Stimulated activated CD8-positive, alpha-beta memory T cell treated with anti-CD3 and anti-CD28 coated beads, Interleukin-12 subunit alpha, Interleukin-12 subunit beta, amount 100 ng/mL, for 24 hours (primary cell): ENCODE measurements at regions not wholly inside any gene's neighbourhood (a gene's known extent, or its start where the extent isn't known, plus 50 kb on each side); places are given as distances from the start of the nearest gene placed in this dataset.

Experiments
- DNase-seq: peaks from one replicate; pipeline ENCODE4 v3.0.0-alpha.2; 2020; ENCODE audit errors: extremely low read depth

- no peak for DNase-seq
Observed at GRCh38 chr20:61140576-61140975, 111.5 kb upstream of the CDH4 start.

GRCh38 chr20:61146023-61146422 lies 106.0 kb upstream of the CDH4 start:
- no peak for DNase-seq

- DNase-seq, result no peak
Observed at GRCh38 chr20:61149636-61150035, 102.4 kb upstream of the CDH4 start.

- no peak for DNase-seq
Observed at GRCh38 chr20:61157301-61157700, 94.8 kb upstream of the CDH4 start.

GRCh38 chr20:61159957-61160686 lies 91.9 kb upstream of the CDH4 start:
- DNase-seq, result no peak

- no peak for DNase-seq
Observed at GRCh38 chr20:61161726-61162390, 90.2 kb upstream of the CDH4 start.

GRCh38 chr20:61162451-61162850 lies 89.6 kb upstream of the CDH4 start:
- no peak for DNase-seq

GRCh38 chr20:61163031-61163430 lies 89.0 kb upstream of the CDH4 start:
- DNase-seq, result no peak

GRCh38 chr20:61166324-61166723 lies 85.7 kb upstream of the CDH4 start:
- DNase-seq, result no peak

GRCh38 chr20:61168605-61169004 lies 83.5 kb upstream of the CDH4 start:
- DNase-seq, result no peak

GRCh38 chr20:61169874-61170273 lies 82.2 kb upstream of the CDH4 start:
- no peak for DNase-seq

GRCh38 chr20:61170496-61171320 lies 81.4 kb upstream of the CDH4 start:
- no peak for DNase-seq

- DNase-seq, result no peak
Observed at GRCh38 chr20:61173267-61173666, 78.8 kb upstream of the CDH4 start.

GRCh38 chr20:61173961-61174725 lies 77.9 kb upstream of the CDH4 start:
- DNase-seq, result no peak

GRCh38 chr20:61176874-61177273 lies 75.2 kb upstream of the CDH4 start:
- no peak for DNase-seq

- no peak for DNase-seq
Observed at GRCh38 chr20:61178551-61179071, 73.5 kb upstream of the CDH4 start.

GRCh38 chr20:61184194-61184593 lies 67.9 kb upstream of the CDH4 start:
- no peak for DNase-seq

- DNase-seq, result no peak
Observed at GRCh38 chr20:61185181-61185580, 66.9 kb upstream of the CDH4 start.

GRCh38 chr20:61185841-61186601 lies 66.0 kb upstream of the CDH4 start:
- no peak for DNase-seq

- DNase-seq, result no peak
Observed at GRCh38 chr20:61186771-61187472, 65.1 kb upstream of the CDH4 start.
